ENCODE measurements at regions not wholly inside any gene's neighbourhood (a gene's known extent, or its start where the extent isn't known, plus 50 kb on each side); places are given as distances from the start of the nearest gene placed in this dataset.

GRCh38 chr13:102935896-102936321, 90.1 kb downstream of the ERCC5 start:
- Histone ChIP-seq H3K9me3 (ENCODE audit: low read length) (no peaks in the 10 kb centered on the region), H2AFZ (ENCODE audit: low read depth, low read length) (no peak overlapping the region), H3K27ac (ENCODE audit: low read length) (no peak overlapping the region), H3K79me2 (replicated peaks; ENCODE audit: insufficient read depth, low read length) (no peaks in the 10 kb centered on the region), H3K36me3 (ENCODE audit: insufficient read depth, low read length) (no peaks in the 10 kb centered on the region), H4K20me1 (ENCODE audit: insufficient read depth) (no peaks in the 10 kb centered on the region), H3K4me2 (ENCODE audit: low read length) (no peak overlapping the region), H3K27me3 (ENCODE audit: insufficient read depth, low read depth, low read length) (no peaks in the 10 kb centered on the region), H3K4me3 (ENCODE audit: low read length) (no peak overlapping the region), H3K9ac (ENCODE audit: low read length) (no peak overlapping the region), H3K9me2 (ENCODE audit: insufficient read depth, low read length) (no peaks in the 10 kb centered on the region), H3F3A (ENCODE audit: insufficient read depth, low read length, poor library complexity, severe bottlenecking) (no peaks in the 10 kb centered on the region)
- no peak for TF ChIP-seq EZH2 (IDR thresholded peaks at IDR 0.05; ENCODE audit: borderline replicate concordance, insufficient read depth, low read length, poor library complexity, severe bottlenecking)
- no peak for TF ChIP-seq EP300 (conservative IDR thresholded peaks at IDR 0.05; ENCODE audit: poor library complexity, severe bottlenecking)

GRCh38 chr13:102933523-102933922, 87.7 kb downstream of the ERCC5 start:
- Histone ChIP-seq H3K27ac (ENCODE audit: low read length) (no peak overlapping the region), H3F3A (ENCODE audit: insufficient read depth, low read length, poor library complexity, severe bottlenecking) (no peaks in the 10 kb centered on the region), H3K9ac (ENCODE audit: low read length) (no peak overlapping the region), H3K36me3 (ENCODE audit: insufficient read depth, low read length) (no peaks in the 10 kb centered on the region), H4K20me1 (ENCODE audit: insufficient read depth) (no peaks in the 10 kb centered on the region), H2AFZ (ENCODE audit: low read depth, low read length) (no peak overlapping the region), H3K79me2 (replicated peaks; ENCODE audit: insufficient read depth, low read length) (no peaks in the 10 kb centered on the region), H3K27me3 (ENCODE audit: insufficient read depth, low read depth, low read length) (no peaks in the 10 kb centered on the region), H3K9me3 (ENCODE audit: low read length) (no peaks in the 10 kb centered on the region), H3K9me2 (ENCODE audit: insufficient read depth, low read length) (no peaks in the 10 kb centered on the region), H3K4me2 (ENCODE audit: low read length) (no peak overlapping the region), H3K4me3 (ENCODE audit: low read length) (no peak overlapping the region)
- TF ChIP-seq EP300 (conservative IDR thresholded peaks at IDR 0.05; ENCODE audit: poor library complexity, severe bottlenecking), result no peak
- TF ChIP-seq POLR2AphosphoS5 (IDR thresholded peaks at IDR 0.05), result no peak
- no peak for TF ChIP-seq TAF1 (IDR thresholded peaks at IDR 0.05; ENCODE audit: low read depth)
- TF ChIP-seq SMC3 (conservative IDR thresholded peaks at IDR 0.05; ENCODE audit: poor library complexity), result no peak
- no peak for TF ChIP-seq RAD21 (conservative IDR thresholded peaks at IDR 0.05)
- TF ChIP-seq MXI1 (conservative IDR thresholded peaks at IDR 0.05; ENCODE audit: poor library complexity, severe bottlenecking), result no peak

DNA sequence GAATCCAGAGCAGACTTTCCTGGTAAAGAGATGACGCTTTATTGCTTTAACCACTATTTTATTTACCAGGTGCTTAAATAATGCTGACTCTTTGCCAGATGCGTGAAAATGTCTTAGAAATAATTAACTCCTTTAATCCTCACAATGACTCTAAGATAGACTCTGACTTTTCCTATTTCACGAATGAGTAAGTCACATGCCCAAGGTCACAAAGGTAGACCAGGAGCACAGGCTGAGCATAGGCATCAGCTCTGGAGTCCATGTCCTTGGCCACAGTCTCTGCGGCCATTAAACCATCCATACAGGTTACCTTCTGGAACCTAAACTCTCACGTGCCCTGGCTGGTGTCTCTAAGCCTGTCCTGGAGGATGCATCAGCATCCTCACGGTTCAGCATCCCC, 87.3 kb downstream of the ERCC5 start:
- H3K4me3 ChIP-seq (ENCODE audit: low read length), result no peak overlapping the region
- H4K20me1 ChIP-seq (ENCODE audit: insufficient read depth), result no peaks in the 10 kb centered on the region
- no peak overlapping the region for H3K27ac ChIP-seq (ENCODE audit: low read length)
- no peaks in the 10 kb centered on the region for H3K9me3 ChIP-seq (ENCODE audit: low read length)
- H3K9ac ChIP-seq (ENCODE audit: low read length), result no peak overlapping the region
- TF ChIP-seq TAF1 (IDR thresholded peaks at IDR 0.05; ENCODE audit: low read depth), result no peak
- no peak for TF ChIP-seq EZH2 (IDR thresholded peaks at IDR 0.05; ENCODE audit: borderline replicate concordance, insufficient read depth, low read length, poor library complexity, severe bottlenecking)
- no peak for TF ChIP-seq CTCF (IDR thresholded peaks at IDR 0.05; ENCODE audit: poor library complexity, severe bottlenecking)
- no peak for TF ChIP-seq REST (IDR thresholded peaks at IDR 0.05; ENCODE audit: borderline replicate concordance)
- no peak for TF ChIP-seq MXI1 (conservative IDR thresholded peaks at IDR 0.05; ENCODE audit: poor library complexity, severe bottlenecking)
- no peak for TF ChIP-seq RAD21 (conservative IDR thresholded peaks at IDR 0.05)
- TF ChIP-seq EP300 (conservative IDR thresholded peaks at IDR 0.05; ENCODE audit: poor library complexity, severe bottlenecking), result no peak
- TF ChIP-seq POLR2AphosphoS5 (IDR thresholded peaks at IDR 0.05), result no peak
- no peak for TF ChIP-seq SMC3 (conservative IDR thresholded peaks at IDR 0.05; ENCODE audit: poor library complexity)
- H3K4me2 ChIP-seq (ENCODE audit: low read length), result no peak overlapping the region
- H2AFZ ChIP-seq (ENCODE audit: low read depth, low read length), result no peak overlapping the region
- H3K79me2 ChIP-seq (replicated peaks; ENCODE audit: insufficient read depth, low read length), result no peaks in the 10 kb centered on the region
- no peaks in the 10 kb centered on the region for H3F3A ChIP-seq (ENCODE audit: insufficient read depth, low read length, poor library complexity, severe bottlenecking)
- H3K27me3 ChIP-seq (ENCODE audit: insufficient read depth, low read depth, low read length), result no peaks in the 10 kb centered on the region
- no peaks in the 10 kb centered on the region for H3K9me2 ChIP-seq (ENCODE audit: insufficient read depth, low read length)
- no peaks in the 10 kb centered on the region for H3K36me3 ChIP-seq (ENCODE audit: insufficient read depth, low read length)
